ENCODE measurements at regions not wholly inside any gene's neighbourhood (a gene's known extent, or its start where the extent isn't known, plus 50 kb on each side); places are given as distances from the start of the nearest gene placed in this dataset.

DNA sequence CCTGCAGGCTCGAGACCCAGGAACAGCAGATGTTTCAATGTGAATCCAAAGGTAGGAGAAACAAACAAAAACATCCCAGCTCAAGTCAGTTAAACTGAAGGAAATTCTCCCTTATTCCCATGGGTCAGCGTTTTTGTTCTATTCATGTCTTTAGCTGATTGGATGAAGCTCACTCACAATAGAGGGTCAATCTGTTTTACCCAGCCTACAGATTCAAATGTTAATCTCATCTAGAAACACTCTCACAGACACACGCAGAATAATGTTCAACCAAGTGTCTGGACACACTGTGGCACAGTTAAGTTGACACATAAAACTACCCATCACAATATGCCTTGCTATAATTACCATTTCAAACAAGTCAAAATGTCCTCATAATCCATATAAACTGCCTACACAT lies 180.6 kb upstream of the CDH8 start:
- no peak for DNase-seq

DNA sequence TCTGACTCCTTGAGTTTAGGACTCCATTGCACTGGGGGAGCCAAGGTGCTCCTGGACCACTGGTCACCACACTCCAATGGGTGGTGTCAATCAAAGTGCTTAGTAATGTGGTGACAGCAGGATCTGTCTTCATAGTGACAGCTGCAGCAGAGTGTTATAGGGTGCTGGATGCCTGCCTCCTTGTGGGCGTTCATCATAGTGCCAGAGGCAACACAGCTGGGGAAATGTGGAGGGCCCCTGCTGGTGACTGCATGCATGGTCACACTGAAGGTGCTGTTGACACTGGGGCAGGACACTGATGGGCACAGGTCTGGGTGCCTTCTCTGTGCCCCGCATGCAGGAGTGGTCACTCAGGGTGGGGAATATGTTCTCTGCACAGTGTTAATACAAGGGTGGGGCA lies 177.5 kb upstream of the CDH8 start:
- DNase-seq, result no peak

DNA sequence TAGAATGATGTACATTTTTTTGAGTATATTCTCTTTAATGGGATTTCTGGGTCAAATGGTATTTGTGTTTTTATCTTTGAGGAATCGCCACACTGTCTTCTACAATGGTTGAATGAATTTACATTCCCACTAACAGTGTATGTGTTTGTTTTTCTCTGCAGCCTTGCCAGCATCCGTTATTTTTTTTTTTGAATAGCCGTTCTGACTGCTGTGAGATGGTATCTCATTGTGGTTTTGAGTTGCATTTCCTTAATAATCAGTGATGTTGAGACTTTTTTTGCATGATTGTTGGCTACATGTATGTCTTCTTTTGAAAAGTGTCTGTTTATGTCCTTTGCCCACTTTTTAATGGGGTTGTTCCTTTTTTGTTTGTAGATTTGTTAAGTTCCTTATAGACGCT lies 172.7 kb upstream of the CDH8 start:
- DNase-seq, result no peak

DNA sequence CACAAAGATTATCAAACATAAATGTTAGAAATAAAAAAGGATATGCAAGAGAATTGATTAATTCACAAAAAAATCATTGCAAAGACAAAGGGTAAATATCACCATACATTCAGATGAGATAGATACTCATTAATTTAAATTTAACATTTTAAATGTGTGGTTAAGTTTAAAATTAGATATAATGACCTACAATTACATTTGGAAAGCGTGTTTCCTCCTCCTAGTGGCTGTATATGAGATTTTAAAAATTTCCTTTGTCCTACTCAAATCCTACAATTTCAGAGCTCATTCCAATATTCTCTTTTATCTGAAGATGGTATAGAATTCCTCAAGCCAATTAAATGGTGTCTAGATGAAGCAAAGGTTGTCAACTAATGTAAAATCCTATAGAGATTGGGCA lies 169.2 kb upstream of the CDH8 start:
- no peak for DNase-seq

DNA sequence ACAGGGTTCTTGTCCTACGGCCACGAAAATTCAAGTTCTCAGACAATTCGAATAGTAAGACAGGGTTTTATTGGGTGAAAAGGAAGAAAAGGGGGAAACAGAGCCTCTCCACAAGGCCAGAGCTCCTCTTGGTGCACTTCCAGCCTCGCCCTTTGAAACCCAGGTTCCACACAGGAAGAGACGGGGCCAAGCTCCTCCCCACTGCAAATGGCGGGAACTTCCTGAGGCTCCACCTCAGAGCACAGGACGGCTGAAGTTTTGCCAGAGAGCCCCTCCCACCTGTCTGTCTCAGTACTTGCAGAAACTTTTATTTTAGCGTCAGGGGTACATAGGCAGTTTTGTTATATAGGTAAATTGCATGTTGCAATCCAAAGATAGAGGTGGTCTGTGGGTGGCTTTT lies 165.7 kb upstream of the CDH8 start:
- no peak for DNase-seq

DNA sequence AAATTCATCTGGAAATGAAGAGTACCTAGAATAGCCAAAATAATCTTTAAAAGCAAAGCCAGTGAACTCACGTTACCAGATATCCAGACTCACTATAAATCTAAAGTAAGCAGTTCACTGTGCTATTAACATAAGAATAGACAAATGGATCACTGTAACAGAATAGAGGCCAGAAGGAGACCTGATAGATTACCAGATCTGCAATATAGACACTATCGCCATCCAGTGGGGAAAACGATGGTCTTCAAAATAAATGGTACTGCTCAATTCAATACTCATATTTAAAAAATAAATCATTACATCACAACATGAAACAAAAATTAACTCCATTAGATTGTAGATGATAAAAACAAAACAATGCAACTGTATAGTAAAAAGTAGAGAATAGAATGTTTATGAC lies 158.6 kb upstream of the CDH8 start:
- DNase-seq, result no peak

DNA sequence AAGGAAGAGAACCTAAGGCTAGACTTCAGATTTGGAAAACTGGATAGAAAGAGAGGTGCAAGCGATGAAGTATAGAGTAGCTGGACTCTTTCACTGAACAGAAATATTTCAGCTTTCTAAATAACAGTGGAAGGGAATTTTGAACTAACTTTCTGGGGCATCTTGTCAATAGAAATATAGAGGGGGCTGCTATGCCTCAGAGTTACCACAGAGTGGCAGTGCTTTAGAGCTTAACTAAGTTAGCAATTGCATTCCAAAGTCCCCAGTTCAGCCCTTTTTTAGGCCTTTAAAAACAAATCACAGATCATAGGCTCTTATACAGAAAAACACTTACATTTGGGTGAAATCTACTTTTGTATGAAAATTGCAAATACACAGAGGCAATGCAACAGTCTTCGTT lies 154.2 kb upstream of the CDH8 start:
- no peak for DNase-seq

DNA sequence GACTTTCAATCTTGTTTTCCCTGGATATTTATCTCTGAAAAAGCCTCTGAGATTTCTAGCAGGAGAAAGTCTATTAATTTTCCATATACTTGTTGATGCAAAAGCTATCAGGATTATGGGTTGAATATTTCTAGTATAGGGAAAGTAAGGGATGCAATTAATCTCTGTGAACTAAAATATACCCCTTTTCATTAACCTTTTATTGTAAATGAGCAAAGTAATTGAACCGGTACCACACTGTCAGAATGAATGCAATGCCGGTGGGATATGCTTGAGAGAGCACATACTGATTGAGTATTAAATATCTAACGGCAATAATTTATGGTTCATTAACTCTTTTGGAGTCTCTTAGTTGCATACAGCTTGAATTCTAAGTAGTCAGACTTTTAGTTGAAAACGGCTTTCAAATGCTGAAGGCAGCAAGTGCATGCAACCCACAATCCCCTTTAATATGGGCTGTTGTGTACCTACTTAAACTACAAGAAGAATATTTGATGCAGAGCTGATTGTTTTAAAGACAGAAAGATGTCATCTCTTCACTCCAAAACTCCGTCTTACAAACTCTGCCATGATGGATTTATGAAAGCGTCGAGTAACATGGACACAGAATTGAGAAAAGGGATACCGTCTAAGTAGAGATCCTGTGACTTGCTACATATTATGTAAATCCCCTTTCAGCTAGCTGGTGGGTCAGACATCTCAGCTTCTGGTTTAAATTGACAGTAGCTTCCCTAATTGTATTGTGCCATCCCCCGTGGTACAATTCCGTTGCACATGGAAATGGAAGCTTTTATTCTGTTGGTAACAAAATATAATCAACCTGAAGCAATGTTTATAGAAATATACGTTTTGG lies 141.3 kb upstream of the CDH8 start:
- no peak for DNase-seq

DNA sequence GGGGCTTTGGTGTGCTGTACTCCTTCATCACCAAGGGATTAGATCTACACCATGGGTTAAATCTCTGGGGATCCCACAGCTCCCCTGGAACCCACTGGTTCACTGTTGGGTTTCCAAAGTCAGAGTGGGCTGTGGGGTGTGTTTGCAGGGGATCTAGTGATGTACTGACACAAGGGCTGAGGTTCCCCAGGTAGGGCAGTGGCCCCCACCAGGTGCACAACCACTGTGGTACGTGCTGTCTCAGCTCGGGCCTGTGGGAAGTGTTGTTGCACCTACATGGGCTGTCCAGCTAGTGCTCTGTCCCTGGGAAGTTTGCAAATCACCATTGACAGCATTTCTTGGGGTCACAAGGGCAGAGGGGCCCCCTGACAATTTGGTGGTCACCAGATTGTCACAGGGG lies 134.4 kb upstream of the CDH8 start:
- DNase-seq, result no peak

DNA sequence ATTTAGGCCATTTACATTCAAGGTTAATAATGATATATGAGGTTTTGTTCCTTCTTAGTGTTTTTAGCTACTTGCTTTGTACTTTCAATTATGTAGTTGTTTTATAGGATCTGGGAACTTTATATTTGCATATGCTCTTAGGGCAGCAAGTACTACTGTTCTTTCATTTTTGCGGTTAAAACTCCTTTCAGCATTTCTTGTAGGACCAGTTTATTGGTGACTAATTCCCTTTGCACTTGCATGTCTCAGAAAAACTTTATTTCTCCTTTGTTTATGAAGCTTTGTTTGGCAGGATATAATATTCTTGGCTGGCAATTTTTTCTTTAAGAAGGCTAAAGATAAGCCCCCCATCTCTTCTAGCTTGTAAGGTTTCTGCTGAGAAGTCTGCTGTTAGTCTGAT lies 131.3 kb upstream of the CDH8 start:
- DNase-seq, result no peak

DNA sequence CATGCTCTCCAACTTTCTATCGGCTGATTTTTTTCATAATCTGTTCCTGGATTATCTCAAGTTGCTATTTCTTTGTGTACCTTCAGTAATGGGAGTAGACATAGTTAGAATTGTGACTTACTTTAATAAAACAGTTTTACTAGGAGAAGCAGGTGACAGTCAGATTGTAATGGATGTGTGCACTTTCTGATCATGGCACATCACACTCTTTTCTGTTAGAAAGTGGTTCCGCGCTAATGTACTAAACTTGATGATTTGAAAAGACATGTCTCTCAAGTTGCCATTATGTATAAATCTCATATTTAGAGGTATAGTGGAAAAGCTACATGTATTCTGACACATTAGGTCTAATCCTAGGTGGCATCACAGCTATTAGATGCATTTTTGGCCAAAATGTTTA lies 121.3 kb upstream of the CDH8 start:
- no peak for DNase-seq

DNA sequence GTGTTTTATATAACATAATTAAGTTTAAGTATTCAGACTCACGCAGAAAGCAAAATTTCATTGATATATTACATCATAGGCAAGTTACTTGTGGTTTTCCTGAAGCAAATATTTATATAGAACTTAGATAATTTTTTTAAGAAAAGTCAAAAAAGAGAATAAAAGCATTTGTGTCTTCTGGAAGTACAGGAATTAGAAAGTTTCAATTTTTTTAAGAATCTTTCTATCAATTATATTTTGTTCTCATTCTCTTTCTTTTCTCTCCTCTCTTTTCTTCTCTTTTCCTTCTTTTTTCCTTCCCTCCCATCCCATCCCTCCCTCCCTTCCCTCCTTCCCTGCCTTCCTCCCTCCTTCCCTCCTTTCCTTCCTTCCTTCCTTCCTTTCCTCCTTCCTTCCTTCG lies 120.7 kb upstream of the CDH8 start:
- no peak for DNase-seq

DNA sequence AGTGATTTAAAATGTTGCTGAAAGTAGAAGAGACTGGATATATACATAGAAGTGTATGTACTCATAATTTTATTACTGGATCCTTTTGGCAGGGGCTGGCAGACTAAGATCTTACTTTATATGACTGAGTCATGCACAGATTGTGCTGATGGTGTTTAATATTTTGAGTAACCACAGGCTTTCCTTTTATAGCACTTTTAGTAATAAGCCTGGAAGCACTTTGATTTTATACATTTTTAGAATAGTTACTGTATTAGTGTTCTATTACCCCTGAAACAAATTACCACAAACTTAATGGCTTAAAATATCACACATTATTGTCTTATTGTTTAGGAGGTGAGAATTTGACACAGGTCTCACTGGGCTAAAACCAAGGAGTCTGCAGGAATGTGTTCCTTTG lies 113.4 kb upstream of the CDH8 start:
- no peak for DNase-seq

DNA sequence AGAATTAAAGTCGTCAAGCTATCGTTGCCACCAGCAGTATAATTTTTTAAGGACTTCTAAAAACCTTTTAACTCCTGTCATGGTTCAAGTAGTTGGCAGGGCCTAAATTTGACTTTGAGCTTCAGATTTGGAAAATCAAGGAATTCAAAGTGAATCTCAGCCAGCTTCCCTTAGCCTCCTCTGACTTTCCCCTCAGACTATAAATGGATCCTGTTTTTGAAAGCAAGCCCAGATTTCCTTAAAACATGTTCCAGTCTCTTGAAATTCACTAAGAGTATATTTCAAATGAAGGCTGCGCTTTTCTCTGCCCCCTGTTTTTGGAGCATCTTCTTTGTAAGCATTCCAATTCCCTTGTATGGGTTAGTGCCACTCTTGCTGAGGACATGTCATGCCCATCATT lies 101.8 kb upstream of the CDH8 start:
- DNase-seq, result no peak

DNA sequence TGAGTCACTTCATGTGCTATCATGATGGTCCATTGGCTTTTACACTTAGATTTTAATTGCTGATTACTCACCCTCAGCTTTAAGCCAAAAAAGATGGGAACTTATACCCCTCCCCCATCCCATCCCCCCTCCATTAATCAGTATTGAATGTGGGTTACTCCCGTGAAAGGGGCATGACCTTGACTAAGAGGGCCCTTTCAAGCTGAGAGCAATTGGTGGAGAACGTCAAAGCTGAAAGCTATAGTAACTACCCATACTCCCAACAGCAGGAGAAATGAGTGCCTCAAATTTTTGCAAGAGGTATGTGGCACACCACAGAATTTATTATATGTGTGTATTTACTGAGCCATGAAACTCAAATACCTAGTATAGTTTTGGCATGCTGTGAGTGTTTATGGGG lies 99.7 kb upstream of the CDH8 start:
- no peak for DNase-seq

DNA sequence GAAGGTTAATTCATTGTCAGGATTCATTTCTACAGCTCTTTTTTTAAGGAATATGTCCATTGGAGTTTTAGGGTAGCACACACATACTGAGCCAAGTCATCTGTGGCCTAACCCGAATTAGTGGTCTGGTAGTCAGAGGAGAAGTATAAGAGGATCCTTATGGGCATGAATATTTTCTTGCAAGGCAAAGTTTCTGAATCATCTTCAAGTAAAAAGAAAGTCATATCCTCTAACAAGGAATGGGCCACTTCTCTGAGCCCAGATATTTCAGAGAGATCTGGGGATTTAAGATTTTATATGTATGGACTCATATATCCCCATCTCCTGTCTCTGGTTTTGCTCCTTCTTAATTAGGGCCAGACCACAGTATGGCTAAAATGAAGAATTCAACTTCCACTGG lies 99.2 kb upstream of the CDH8 start:
- no peak for DNase-seq

DNA sequence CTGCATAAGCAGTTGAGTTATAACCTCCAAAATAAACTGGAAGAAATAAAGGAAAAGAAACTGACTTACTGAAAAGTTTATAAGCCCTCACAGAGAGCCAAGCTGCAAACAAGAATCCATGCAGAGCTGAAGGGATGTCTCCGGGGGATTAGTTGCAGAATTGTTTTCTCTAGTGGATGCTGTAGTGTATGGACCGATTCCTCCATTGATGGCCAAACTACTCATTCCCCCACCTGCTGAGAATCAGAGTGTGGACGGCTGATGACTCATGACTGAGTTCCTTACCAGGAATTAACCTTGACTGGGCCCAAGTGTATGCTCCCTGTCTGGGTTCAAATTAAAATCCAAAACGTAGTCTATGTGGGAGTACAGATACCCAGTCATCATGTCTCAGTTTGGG lies 93.9 kb upstream of the CDH8 start:
- no peak for DNase-seq

DNA sequence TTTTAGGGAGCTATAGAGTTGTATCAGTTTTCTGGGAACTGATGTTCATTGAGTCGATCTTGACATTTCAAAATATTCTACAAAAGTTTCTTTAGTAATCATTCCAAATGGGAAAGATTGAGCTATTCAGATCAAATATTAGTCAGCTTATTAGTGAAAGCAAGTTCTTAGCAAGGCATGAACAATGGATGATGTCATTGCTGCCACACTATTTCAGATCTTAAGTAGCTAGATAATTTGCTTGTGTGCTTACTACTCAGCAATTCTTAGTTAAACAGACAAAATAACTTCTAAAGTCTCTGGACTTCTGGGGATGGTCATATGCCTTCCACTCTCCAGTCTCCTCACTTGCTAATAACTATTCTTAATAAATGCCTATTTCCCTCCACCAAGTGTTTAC lies 69.0 kb upstream of the CDH8 start:
- DNase-seq, result no peak

DNA sequence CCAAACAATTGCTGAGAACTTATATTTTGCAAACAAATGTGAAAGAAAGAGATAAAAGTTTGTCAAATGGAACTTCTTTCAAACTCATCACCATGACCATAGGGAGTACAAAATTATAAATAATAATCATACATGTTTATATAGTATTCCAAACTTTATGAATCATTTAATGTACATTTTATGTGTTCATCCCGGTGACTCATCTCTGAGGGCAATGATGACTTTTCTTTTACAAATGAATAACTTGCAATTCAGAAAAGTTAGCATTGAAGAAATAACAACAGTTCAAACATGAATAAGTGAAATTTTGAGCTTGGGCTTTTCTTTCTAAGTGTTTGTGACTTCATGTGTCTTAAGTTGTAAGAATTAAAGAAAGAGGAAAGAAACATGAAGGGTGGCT lies 66.3 kb upstream of the CDH8 start:
- DNase-seq, result no peak

DNA sequence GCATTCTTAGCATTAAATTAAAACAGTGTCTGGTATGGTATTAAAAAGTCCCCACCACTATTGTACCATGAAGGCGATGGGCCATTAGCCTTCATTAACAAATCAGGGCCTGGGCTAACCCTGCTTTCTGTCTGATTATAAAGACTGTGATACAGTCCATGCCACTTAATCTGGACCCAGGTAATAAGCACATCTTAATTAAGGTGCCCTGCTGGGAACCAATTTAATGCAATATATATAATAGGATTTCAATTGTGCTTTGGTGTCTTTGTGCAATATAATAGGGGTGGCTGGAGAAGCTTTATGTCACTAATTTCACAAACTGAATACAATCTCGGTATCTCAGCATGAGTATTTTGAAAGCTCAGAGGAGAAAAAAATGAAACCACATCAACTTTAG lies 64.4 kb upstream of the CDH8 start:
- DNase-seq, result no peak

DNA sequence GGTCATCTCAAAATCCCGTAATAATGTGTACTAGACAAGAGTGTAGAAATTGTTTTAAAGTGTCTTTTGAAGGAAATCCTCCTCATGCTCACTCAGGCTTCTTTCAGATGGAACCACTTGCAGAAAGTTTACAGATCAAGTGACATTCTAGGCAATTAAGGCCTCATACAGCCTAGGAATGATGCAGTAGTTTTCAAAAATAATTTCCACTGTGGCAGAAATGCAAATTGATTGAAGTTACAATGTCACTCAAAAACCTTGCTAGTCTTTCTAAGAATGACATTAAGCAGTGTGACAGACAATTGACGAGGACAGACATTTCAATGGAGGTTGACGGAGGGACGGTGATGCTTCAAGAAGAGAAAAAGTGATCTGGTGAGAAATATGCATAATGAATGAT lies 53.5 kb upstream of the CDH8 start:
- DNase-seq, result no peak

DNA sequence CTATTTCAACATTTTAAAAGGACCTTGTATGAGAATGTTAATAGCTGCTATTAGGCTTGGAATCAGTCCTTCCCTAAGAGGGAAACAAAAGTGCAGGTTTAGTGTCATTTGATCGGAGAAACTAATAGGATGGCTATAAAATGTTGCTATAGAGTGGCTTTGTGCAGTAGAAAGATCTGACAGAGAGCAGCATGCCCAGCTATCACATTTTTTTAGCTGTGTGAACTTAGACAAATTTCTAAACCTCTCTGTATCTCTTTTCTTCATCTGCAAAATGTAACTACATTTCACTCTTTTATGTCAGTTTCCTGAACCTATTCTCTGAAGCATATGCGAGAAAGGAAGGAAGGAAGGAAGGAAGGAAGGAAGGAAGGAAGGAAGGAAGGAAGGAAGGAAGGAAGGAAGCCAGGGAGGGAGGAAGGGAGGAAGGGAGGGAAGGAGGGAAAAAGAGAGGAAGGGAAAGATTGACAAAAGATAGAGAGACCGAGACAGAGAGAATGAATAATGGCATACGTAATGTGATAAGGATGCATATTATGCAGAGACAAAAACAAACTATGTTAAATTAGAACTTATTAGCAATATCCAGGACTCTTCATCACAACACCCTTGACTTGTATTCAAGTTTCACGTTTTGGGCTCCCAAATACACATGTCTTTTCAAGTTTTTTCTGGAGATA lies 52.6 kb upstream of the CDH8 start:
- DNase-seq, result no peak
